OCI-LY7 (cell line): ENCODE measurements at regions not wholly inside any gene's neighbourhood (a gene's known extent, or its start where the extent isn't known, plus 50 kb on each side); places are given as distances from the start of the nearest gene placed in this dataset.

Source experiments
- CTCF ChIP-seq: fragments of 200-600 bp; sonication (generic); conservative IDR thresholded peaks from 2 replicates; pipeline ENCODE4 v1.5.1; 2014; ENCODE audit warnings: mild to moderate bottlenecking, antibody characterized with exemption, low read length, moderate library complexity, mixed read lengths
- EZH2phosphoT487 ChIP-seq: fragments of 200-600 bp; sonication (generic); IDR thresholded peaks from 2 replicates; pipeline ENCODE4 v1.6.1; 2018; ENCODE audit warnings: low read depth, borderline replicate concordance, mild to moderate bottlenecking, mixed run types, antibody characterized with exemption, low read length, moderate library complexity, mixed read lengths

GRCh38 chr14:100471441-100472093 is 115.7 kb downstream of the BEGAIN start:
- TF ChIP-seq CTCF (no peak), EZH2phosphoT487 (no peak)
